ENCODE measurements at regions not wholly inside any gene's neighbourhood (a gene's known extent, or its start where the extent isn't known, plus 50 kb on each side); places are given as distances from the start of the nearest gene placed in this dataset.
"Not testable (repeated sequence)": the region's sequence is repeated elsewhere in the genome, so short reads cannot be mapped to it uniquely, and the experiment has no call there.

DNA sequence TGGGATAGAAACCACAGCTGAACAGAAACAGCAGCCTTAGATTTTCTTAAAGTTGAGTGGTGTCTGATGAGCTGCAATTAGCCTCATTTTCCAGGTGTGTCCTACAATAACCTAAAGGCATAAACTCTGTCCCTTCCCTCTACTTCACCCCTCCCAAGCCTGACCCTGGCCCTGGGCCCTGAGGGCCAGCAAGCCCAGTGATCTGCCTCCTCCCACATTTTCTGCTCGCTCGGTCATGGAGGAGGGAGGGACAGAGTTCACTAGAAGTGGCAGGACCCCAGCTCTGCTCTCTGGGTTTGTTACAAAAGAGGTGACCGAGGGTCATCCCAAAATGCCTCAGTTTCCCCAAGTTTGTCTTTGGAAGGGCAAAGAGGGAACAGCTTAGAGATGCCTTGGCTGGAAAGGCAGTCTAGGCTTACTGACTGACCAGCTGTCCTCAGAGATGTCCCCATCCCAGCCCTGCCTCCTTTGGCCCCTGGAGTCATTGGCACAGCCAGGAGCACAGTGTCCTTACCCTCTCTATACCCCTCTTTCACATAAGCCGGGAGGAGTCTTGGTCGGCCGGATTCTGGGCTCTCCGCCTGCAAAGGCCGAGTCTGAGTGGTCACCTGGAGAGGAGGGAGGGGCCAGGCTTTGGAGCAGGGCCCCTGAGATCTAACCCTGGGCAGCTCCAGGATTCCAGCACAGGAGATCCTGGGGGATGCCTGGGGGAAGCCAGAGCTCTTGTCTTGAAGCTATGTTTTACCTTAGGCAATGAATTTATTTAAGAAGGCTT, 172.7 kb downstream of the PTPRU start:
- no peak for DNase-seq (ENCODE audit: low spot score)
- TF ChIP-seq YY1 (IDR thresholded peaks at IDR 0.05): no peak
- TF ChIP-seq, protein P1, sequence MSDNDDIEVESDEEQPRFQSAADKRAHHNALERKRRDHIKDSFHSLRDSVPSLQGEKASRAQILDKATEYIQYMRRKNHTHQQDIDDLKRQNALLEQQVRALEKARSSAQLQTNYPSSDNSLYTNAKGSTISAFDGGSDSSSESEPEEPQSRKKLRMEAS (IDR thresholded peaks at IDR 0.05): no peak
- no peak for TF ChIP-seq EGR1 (IDR thresholded peaks at IDR 0.05; ENCODE audit: low read depth in 2 of 2)
- no peak for TF ChIP-seq TAF1 (conservative IDR thresholded peaks at IDR 0.05)
- no peaks in the 10 kb centered on the region for H3K4me1 ChIP-seq (ENCODE audit: control insufficient read depth in 4 of 4, insufficient read depth in 4 of 4, low read length in 3 of 4)
- H3K4me3 ChIP-seq (ENCODE audit: low read depth in 1 of 3, low read length in 3 of 3): no peak overlapping the region
- no peaks in the 10 kb centered on the region for H3K27me3 ChIP-seq (ENCODE audit: control insufficient read depth in 4 of 4, insufficient read depth in 4 of 4, low read length in 3 of 4)
- WGBS: 62% methylated on average over 8 of the region's 8 CpGs
- H3K9ac ChIP-seq (ENCODE audit: low read depth in 1 of 2, low read length in 2 of 2): no peak overlapping the region
- H3K36me3 ChIP-seq (ENCODE audit: control insufficient read depth in 4 of 4, insufficient read depth in 3 of 4, low read depth in 1 of 4, low read length in 3 of 4): no peaks in the 10 kb centered on the region
- no peaks in the 10 kb centered on the region for H3K9me3 ChIP-seq (ENCODE audit: control insufficient read depth in 4 of 4, low read length in 3 of 4)
- H3K27ac ChIP-seq (ENCODE audit: low read depth in 1 of 2, low read length in 2 of 2): no peak overlapping the region

- no peak for TF ChIP-seq REST (IDR thresholded peaks at IDR 0.05)
- no peak for TF ChIP-seq FOXA2 (IDR thresholded peaks at IDR 0.05)
- TF ChIP-seq GABPA (IDR thresholded peaks at IDR 0.05 in 1 of 2, conservative IDR thresholded peaks at IDR 0.05 in 1 of 2): no peak
- TF ChIP-seq SP1 (IDR thresholded peaks at IDR 0.05): no peak
- no peak for TF ChIP-seq HNF4G (IDR thresholded peaks at IDR 0.05)
- no peak for TF ChIP-seq YY1 (IDR thresholded peaks at IDR 0.05)
- TF ChIP-seq JUND (IDR thresholded peaks at IDR 0.05): no peak
- no peak for TF ChIP-seq ATF3 (IDR thresholded peaks at IDR 0.05)
- no peak for TF ChIP-seq TAF1 (conservative IDR thresholded peaks at IDR 0.05)
- TF ChIP-seq FOXA1 (IDR thresholded peaks at IDR 0.05): no peak
- no peaks in the 10 kb centered on the region for H3K9me3 ChIP-seq (ENCODE audit: control insufficient read depth in 4 of 4, low read length in 3 of 4)
- no peak overlapping the region for H3K4me3 ChIP-seq (ENCODE audit: low read depth in 1 of 3, low read length in 3 of 3)
- no peak overlapping the region for H3K9ac ChIP-seq (ENCODE audit: low read depth in 1 of 2, low read length in 2 of 2)
- H3K4me1 ChIP-seq (ENCODE audit: control insufficient read depth in 4 of 4, insufficient read depth in 4 of 4, low read length in 3 of 4): no peaks in the 10 kb centered on the region
- no peaks in the 10 kb centered on the region for H3K27me3 ChIP-seq (ENCODE audit: control insufficient read depth in 4 of 4, insufficient read depth in 4 of 4, low read length in 3 of 4)
- no peak for DNase-seq (ENCODE audit: low spot score)
- 90% methylated on average over 2 of the region's 2 CpGs for WGBS
- H3K36me3 ChIP-seq (ENCODE audit: control insufficient read depth in 4 of 4, insufficient read depth in 3 of 4, low read depth in 1 of 4, low read length in 3 of 4): no peaks in the 10 kb centered on the region
- H3K27ac ChIP-seq (ENCODE audit: low read depth in 1 of 2, low read length in 2 of 2): no peak overlapping the region
These were observed 170.5 kb downstream of the PTPRU start for GRCh38 chr1:29406814-29407213.

DNA sequence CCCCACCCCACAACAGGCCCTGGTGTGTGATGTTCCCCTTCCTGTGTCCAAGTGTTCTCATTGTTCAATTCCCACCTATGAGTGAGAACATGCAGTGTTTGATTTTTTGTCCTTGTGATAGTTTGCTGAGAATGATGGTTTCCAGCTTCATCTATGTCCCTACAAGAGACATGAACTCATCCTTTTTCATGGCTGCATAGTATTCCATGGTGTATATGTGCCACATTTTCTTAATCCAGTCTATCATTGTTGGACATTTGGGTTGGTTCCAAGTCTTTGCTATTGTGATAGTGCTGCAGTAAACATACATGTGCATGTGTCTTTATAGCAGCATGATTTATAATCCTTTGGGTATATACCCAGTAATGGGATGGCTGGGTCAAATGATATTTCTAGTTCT, 163.9 kb downstream of the PTPRU start:
- not testable (repeated sequence) for H3K9me3 ChIP-seq (ENCODE audit: control insufficient read depth in 4 of 4, low read length in 3 of 4); DNase-seq (ENCODE audit: low spot score); H3K9ac ChIP-seq (ENCODE audit: low read depth in 1 of 2, low read length in 2 of 2); H3K36me3 ChIP-seq (ENCODE audit: control insufficient read depth in 4 of 4, insufficient read depth in 3 of 4, low read depth in 1 of 4, low read length in 3 of 4); H3K4me1 ChIP-seq (ENCODE audit: control insufficient read depth in 4 of 4, insufficient read depth in 4 of 4, low read length in 3 of 4); H3K27me3 ChIP-seq (ENCODE audit: control insufficient read depth in 4 of 4, insufficient read depth in 4 of 4, low read length in 3 of 4); H3K4me3 ChIP-seq (ENCODE audit: low read depth in 1 of 3, low read length in 3 of 3); H3K27ac ChIP-seq (ENCODE audit: low read depth in 1 of 2, low read length in 2 of 2)
